ENCODE measurements at regions not wholly inside any gene's neighbourhood (a gene's known extent, or its start where the extent isn't known, plus 50 kb on each side); places are given as distances from the start of the nearest gene placed in this dataset.

- no peak for TF ChIP-seq CTCF (IDR thresholded peaks at IDR 0.05; ENCODE audit: insufficient read depth, low read length)
- no peak for TF ChIP-seq POLR2AphosphoS5 (IDR thresholded peaks at IDR 0.05; ENCODE audit: low read depth)
- TF ChIP-seq REST (IDR thresholded peaks at IDR 0.05; ENCODE audit: insufficient replicate concordance, low read depth) = no peak
- TF ChIP-seq GABPA (IDR thresholded peaks at IDR 0.05; ENCODE audit: low read depth) = no peak
- no peak for TF ChIP-seq SPI1 (IDR thresholded peaks at IDR 0.05; ENCODE audit: borderline replicate concordance, low read depth)
These were observed 144.7 kb upstream of the JARID2 start for GRCh38 chr6:15101130-15101529.

Data from HL-60 (cell line).